SH-SY5Y (cell line): ENCODE measurements at regions not wholly inside any gene's neighbourhood (a gene's known extent, or its start where the extent isn't known, plus 50 kb on each side); places are given as distances from the start of the nearest gene placed in this dataset.

Experiments
- GATA2 ChIP-seq: IDR thresholded peaks from 2 replicates; pipeline ENCODE4 v1.6.1; 2011; ENCODE audit warnings: mild to moderate bottlenecking, low read depth, low read length
- GATA3 ChIP-seq: IDR thresholded peaks from 2 replicates; pipeline ENCODE4 v1.6.1; 2011; ENCODE audit warnings: low read depth, mild to moderate bottlenecking, low read length, moderate library complexity

- TF ChIP-seq GATA2 (no peak), GATA3 (no peak)
These were observed 101.3 kb downstream of the EDN1 start for GRCh38 chr6:12391472-12391871.
